ENCODE measurements at regions not wholly inside any gene's neighbourhood (a gene's known extent, or its start where the extent isn't known, plus 50 kb on each side); places are given as distances from the start of the nearest gene placed in this dataset.

DNA sequence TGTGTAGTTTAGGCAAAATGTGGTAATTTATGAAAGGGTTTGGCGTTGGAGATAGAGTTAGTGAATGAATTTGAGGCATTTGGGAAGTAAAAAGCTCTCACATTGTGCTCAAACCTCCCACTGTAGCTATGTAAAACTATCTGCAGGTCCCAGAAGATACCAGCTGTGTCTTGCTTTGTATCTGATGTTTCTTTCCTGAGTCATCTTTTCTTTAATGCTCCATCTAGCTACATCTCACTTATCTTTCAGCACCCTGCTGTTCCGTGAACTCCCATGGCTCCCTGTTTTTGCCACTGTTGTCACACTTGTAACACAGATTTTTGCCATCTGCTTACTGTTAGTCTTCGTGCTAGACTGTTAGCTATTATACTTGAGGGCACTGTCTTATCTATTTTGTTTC is 253.1 kb downstream of the NPR3 start:
- CTCF ChIA-PET, result interaction anchor here (1.2 kb wide), 1 partner anchor 24 kb away, joined by 3 read pairs; no protein-coding TSS in a partner anchor
- no peak overlapping the region for H3K27ac Mint-ChIP-seq
- no peak for DNase-seq
- no peaks in the 10 kb centered on the region for H3K9me3 ChIP-seq (ENCODE audit: control insufficient read depth in 1 of 2, insufficient read depth in 1 of 2, low read length in 2 of 2)
- H3K27ac ChIP-seq (ENCODE audit: low read depth in 1 of 2, low read length in 2 of 2), result no peak overlapping the region
- no peak for ATAC-seq (ENCODE audit: poor library complexity)
- H3K4me3 Mint-ChIP-seq, result no peak overlapping the region
- H3K4me3 ChIP-seq (ENCODE audit: low read length), result no peak overlapping the region
- POLR2A ChIA-PET, result no interaction called here
- peaks cover 4% of the 10 kb centered on the region for H3K9me3 Mint-ChIP-seq
- intact Hi-C loops (cut with DNase I, micrococcal nuclease), result no loop called here
- H3K27me3 ChIP-seq (ENCODE audit: control insufficient read depth in 1 of 2, insufficient read depth in 2 of 2, low read length in 2 of 2), result no peaks in the 10 kb centered on the region
- H3K4me1 Mint-ChIP-seq (ENCODE audit: low read depth), result no peaks in the 10 kb centered on the region
- H3K36me3 ChIP-seq (ENCODE audit: insufficient read depth, low read length), result no peaks in the 10 kb centered on the region
- TF ChIP-seq, protein P1, sequence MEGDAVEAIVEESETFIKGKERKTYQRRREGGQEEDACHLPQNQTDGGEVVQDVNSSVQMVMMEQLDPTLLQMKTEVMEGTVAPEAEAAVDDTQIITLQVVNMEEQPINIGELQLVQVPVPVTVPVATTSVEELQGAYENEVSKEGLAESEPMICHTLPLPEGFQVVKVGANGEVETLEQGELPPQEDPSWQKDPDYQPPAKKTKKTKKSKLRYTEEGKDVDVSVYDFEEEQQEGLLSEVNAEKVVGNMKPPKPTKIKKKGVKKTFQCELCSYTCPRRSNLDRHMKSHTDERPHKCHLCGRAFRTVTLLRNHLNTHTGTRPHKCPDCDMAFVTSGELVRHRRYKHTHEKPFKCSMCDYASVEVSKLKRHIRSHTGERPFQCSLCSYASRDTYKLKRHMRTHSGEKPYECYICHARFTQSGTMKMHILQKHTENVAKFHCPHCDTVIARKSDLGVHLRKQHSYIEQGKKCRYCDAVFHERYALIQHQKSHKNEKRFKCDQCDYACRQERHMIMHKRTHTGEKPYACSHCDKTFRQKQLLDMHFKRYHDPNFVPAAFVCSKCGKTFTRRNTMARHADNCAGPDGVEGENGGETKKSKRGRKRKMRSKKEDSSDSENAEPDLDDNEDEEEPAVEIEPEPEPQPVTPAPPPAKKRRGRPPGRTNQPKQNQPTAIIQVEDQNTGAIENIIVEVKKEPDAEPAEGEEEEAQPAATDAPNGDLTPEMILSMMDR (IDR thresholded peaks at IDR 0.05), result no peak
- H3K36me3 Mint-ChIP-seq (ENCODE audit: low read depth), result no peaks in the 10 kb centered on the region
- H3K27me3 Mint-ChIP-seq, result no peaks in the 10 kb centered on the region
- no peaks in the 10 kb centered on the region for H3K4me1 ChIP-seq (ENCODE audit: insufficient read depth, low read length)

DNA sequence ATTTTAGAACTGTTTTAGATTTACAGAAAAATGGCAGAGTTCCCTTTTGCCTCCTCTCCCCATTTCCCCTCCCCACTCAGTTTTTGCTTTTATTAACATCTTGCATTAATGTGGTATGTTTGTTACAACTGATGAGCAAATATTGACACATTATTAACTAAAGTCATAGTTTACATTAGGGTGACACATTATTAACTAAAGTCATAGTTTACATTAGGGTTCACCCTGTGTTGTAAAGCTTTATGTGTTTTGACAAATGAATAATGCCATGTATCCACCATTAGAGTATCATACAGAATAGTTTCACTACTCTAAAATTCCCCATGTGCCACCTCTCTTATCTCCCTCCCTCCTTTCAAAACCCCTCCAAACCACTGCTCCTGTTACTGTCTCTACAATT is 262.5 kb downstream of the NPR3 start:
- no peaks in the 10 kb centered on the region for H3K27me3 ChIP-seq (ENCODE audit: control insufficient read depth in 1 of 2, insufficient read depth in 2 of 2, low read length in 2 of 2)
- DNase-seq (no peak), ATAC-seq (ENCODE audit: poor library complexity) (no peak)
- Mint-ChIP-seq H3K27me3 (peaks cover 5% of the 10 kb centered on the region), H3K9me3 (peaks cover 3% of the 10 kb centered on the region), H3K27ac (no peak overlapping the region), H3K4me1 (ENCODE audit: low read depth) (no peaks in the 10 kb centered on the region), H3K4me3 (no peak overlapping the region), H3K36me3 (ENCODE audit: low read depth) (no peaks in the 10 kb centered on the region)
- POLR2A ChIA-PET, result no interaction called here
- H3K27ac ChIP-seq (ENCODE audit: low read depth in 1 of 2, low read length in 2 of 2), result no peak overlapping the region
- TF ChIP-seq, protein P1 (IDR thresholded peaks at IDR 0.05), result no peak
- no peaks in the 10 kb centered on the region for H3K4me1 ChIP-seq (ENCODE audit: insufficient read depth, low read length)
- intact Hi-C loops (cut with DNase I, micrococcal nuclease), result no loop called here
- H3K36me3 ChIP-seq (ENCODE audit: insufficient read depth, low read length), result no peaks in the 10 kb centered on the region
- H3K9me3 ChIP-seq (ENCODE audit: control insufficient read depth in 1 of 2, insufficient read depth in 1 of 2, low read length in 2 of 2), result no peaks in the 10 kb centered on the region
- CTCF ChIA-PET, result no interaction called here
- H3K4me3 ChIP-seq (ENCODE audit: low read length), result no peak overlapping the region

DNA sequence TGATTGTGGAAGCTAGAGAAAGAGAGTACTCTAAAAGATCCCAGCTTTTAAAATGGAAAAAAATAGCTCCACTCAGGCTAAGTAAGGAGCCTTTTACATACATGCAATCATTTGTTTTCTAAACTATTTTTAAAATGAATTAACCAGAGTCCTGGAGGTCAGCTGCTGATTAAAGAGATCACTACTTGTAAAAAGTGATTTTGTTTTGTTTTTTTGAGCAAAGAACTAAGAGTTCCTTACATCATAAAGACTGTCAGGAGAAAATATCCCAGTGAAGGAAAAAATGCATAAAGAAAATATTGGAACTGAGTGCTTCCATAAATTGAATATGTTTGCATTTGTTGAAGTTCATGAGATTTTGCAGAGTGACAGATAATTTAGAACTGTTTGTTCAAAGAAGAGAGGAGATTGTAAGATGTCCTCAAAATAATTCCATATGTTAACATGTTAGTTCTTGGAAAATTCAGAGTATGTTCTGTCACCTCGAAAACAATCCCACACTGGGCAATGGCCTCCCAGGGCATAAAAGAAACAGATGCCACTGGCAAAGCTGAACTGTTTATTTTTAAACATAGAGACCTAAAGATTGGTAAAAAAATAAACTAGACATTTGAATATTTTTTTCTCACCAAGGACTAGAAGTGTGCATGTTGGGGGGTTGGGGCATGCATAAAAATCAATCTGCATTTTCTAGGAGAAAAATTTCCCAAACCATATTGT is 264.7 kb downstream of the NPR3 start:
- CTCF ChIA-PET, result no interaction called here

More for the DNA sequence above, 264.7 kb downstream of the NPR3 start:
- intact Hi-C loops (cut with DNase I, micrococcal nuclease), result no loop called here
- TF ChIP-seq, protein P1 (IDR thresholded peaks at IDR 0.05), result no peak
- no peak overlapping the region for H3K4me3 Mint-ChIP-seq
- Histone ChIP-seq H3K4me1 (ENCODE audit: insufficient read depth, low read length) (no peaks in the 10 kb centered on the region), H3K27ac (ENCODE audit: low read depth in 1 of 2, low read length in 2 of 2) (no peak overlapping the region), H3K9me3 (ENCODE audit: control insufficient read depth in 1 of 2, insufficient read depth in 1 of 2, low read length in 2 of 2) (no peaks in the 10 kb centered on the region), H3K36me3 (ENCODE audit: insufficient read depth, low read length) (no peaks in the 10 kb centered on the region), H3K27me3 (ENCODE audit: control insufficient read depth in 1 of 2, insufficient read depth in 2 of 2, low read length in 2 of 2) (no peaks in the 10 kb centered on the region), H3K4me3 (ENCODE audit: low read length) (no peak overlapping the region)
- peaks cover 10% of the 10 kb centered on the region for H3K9me3 Mint-ChIP-seq
- no peaks in the 10 kb centered on the region for H3K4me1 Mint-ChIP-seq (ENCODE audit: low read depth)
- peaks cover 5% of the 10 kb centered on the region for H3K27me3 Mint-ChIP-seq
- DNase-seq (no peak), ATAC-seq (ENCODE audit: poor library complexity) (no peak)
- POLR2A ChIA-PET, result no interaction called here
- no peak overlapping the region for H3K27ac Mint-ChIP-seq
- no peaks in the 10 kb centered on the region for H3K36me3 Mint-ChIP-seq (ENCODE audit: low read depth)
